Activated T-helper 1 cell treated with anti-CD3 and anti-CD28 coated beads, Interleukin-12 subunit alpha, Interleukin-12 subunit beta, Interleukin-2, Interleukin-4 antibody, amounts not matched to agents 30 ng/mL and 10 ng/mL and 1 ng/mL, durations not matched to agents 14 hours and 24 hours and 36 hours (primary cell): ENCODE measurements at regions not wholly inside any gene's neighbourhood (a gene's known extent, or its start where the extent isn't known, plus 50 kb on each side); places are given as distances from the start of the nearest gene placed in this dataset.
A peak's percentile ranks its signal among the peaks of the same experiment; 100 is the strongest.

ENCODE experiments used
- DNase-seq: peaks from one replicate; pipeline ENCODE4 v3.0.0; 2021; ENCODE audit warnings: low spot score
- H3K27ac Mint-ChIP-seq: one replicate; pipeline ENCODE4 v1.8.0; 2021; ENCODE audit warnings: mild to moderate bottlenecking, mixed read lengths
- H3K27me3 Mint-ChIP-seq: one replicate; pipeline ENCODE4 v1.8.0; 2022; ENCODE audit warnings: mild to moderate bottlenecking, moderate library complexity, mixed read lengths; ENCODE audit not compliant: insufficient read depth
- H3K36me3 Mint-ChIP-seq: one replicate; pipeline ENCODE4 v1.8.0; 2021; ENCODE audit warnings: low read depth, mixed read lengths
- H3K4me1 Mint-ChIP-seq: one replicate; pipeline ENCODE4 v1.8.0; 2021; ENCODE audit warnings: low read depth, mixed read lengths
- H3K4me3 Mint-ChIP-seq: one replicate; pipeline ENCODE4 v1.8.0; 2021; ENCODE audit warnings: mild to moderate bottlenecking, moderate library complexity, mixed read lengths
- H3K9me3 Mint-ChIP-seq: one replicate; pipeline ENCODE4 v1.8.0; 2021; ENCODE audit warnings: mixed read lengths
- intact Hi-C: fragments of 100-400 bp; cut with micrococcal nuclease; formaldehyde crosslinking; loops from one replicate; pipeline ENCODE4 v1.15.1; 2024

- Mint-ChIP-seq H3K36me3 (no peaks in the 10 kb centered on the region), H3K4me3 (no peak overlapping the region), H3K9me3 (no peaks in the 10 kb centered on the region), H3K27me3 (peaks cover 4% of the 10 kb centered on the region), H3K27ac (no peak overlapping the region), H3K4me1 (peaks cover 10% of the 10 kb centered on the region)
- intact Hi-C loops, result no loop called here
- DNase-seq, result no peak
Observed at GRCh38 chr17:62895320-62896301, 70.4 kb upstream of the TANC2 start.

GRCh38 chr17:62892870-62893338, 73.1 kb upstream of the TANC2 start:
- Mint-ChIP-seq H3K4me1 (peaks cover 10% of the 10 kb centered on the region), H3K36me3 (no peaks in the 10 kb centered on the region), H3K4me3 (no peak overlapping the region), H3K27me3 (peaks cover 5% of the 10 kb centered on the region), H3K27ac (peak overlapping the region; percentile 42), H3K9me3 (no peaks in the 10 kb centered on the region)
- intact Hi-C loops, result no loop called here
- peak; percentile 2 for DNase-seq

- Mint-ChIP-seq H3K27ac (no peak overlapping the region), H3K9me3 (no peaks in the 10 kb centered on the region), H3K36me3 (no peaks in the 10 kb centered on the region), H3K27me3 (peaks cover 5% of the 10 kb centered on the region), H3K4me1 (peaks cover 10% of the 10 kb centered on the region), H3K4me3 (no peak overlapping the region)
- DNase-seq, result no peak
- intact Hi-C loops, result no loop called here
Observed at GRCh38 chr17:62892061-62892675, 73.9 kb upstream of the TANC2 start.

- H3K9me3 Mint-ChIP-seq, result no peaks in the 10 kb centered on the region
- no peak overlapping the region for H3K4me3 Mint-ChIP-seq
- intact Hi-C loops, result no loop called here
- no peak for DNase-seq
- H3K27me3 Mint-ChIP-seq, result peaks cover 5% of the 10 kb centered on the region
- H3K27ac Mint-ChIP-seq, result no peak overlapping the region
- peaks cover 10% of the 10 kb centered on the region for H3K4me1 Mint-ChIP-seq
- no peaks in the 10 kb centered on the region for H3K36me3 Mint-ChIP-seq
Observed at GRCh38 chr17:62891659-62892058, 74.4 kb upstream of the TANC2 start.

GRCh38 chr17:62888765-62889164, 77.3 kb upstream of the TANC2 start:
- Mint-ChIP-seq H3K4me1 (peaks cover 10% of the 10 kb centered on the region), H3K27me3 (peaks cover 4% of the 10 kb centered on the region), H3K27ac (no peak overlapping the region), H3K36me3 (no peaks in the 10 kb centered on the region), H3K9me3 (no peaks in the 10 kb centered on the region), H3K4me3 (no peak overlapping the region)
- no peak for DNase-seq
- intact Hi-C loops, result no loop called here

DNA sequence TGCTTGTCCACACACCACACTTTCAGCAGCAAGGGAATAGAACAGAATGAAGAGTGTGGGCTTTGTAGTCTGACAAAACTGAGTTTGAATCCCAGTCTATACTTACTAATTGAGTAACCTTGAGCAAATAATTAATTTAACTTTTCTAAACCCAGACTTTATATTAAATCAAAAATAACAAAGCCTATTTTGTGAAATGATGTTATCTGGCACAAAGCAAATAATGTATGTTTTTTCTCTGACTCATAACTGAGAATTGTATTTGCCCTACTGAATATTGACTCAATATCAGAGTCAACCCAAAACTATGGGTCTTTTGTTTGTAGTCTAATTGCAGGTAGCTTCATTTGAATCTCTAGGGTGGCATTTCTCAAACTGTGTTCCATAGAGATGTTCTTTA, 77.9 kb upstream of the TANC2 start:
- no peaks in the 10 kb centered on the region for H3K36me3 Mint-ChIP-seq

GRCh38 chr17:62887437-62887836, 78.6 kb upstream of the TANC2 start:
- Mint-ChIP-seq H3K27me3 (peaks cover 4% of the 10 kb centered on the region), H3K36me3 (no peaks in the 10 kb centered on the region), H3K9me3 (no peaks in the 10 kb centered on the region), H3K4me1 (peaks cover 2% of the 10 kb centered on the region), H3K27ac (no peak overlapping the region), H3K4me3 (no peak overlapping the region)
- DNase-seq, result no peak
- intact Hi-C loops, result no loop called here

More for the DNA sequence above, 77.9 kb upstream of the TANC2 start:
- Mint-ChIP-seq H3K4me1 (peaks cover 9% of the 10 kb centered on the region), H3K4me3 (no peak overlapping the region), H3K27me3 (peaks cover 5% of the 10 kb centered on the region), H3K27ac (no peak overlapping the region), H3K9me3 (no peaks in the 10 kb centered on the region)
- DNase-seq, result no peak
- intact Hi-C loops, result no loop called here

DNA sequence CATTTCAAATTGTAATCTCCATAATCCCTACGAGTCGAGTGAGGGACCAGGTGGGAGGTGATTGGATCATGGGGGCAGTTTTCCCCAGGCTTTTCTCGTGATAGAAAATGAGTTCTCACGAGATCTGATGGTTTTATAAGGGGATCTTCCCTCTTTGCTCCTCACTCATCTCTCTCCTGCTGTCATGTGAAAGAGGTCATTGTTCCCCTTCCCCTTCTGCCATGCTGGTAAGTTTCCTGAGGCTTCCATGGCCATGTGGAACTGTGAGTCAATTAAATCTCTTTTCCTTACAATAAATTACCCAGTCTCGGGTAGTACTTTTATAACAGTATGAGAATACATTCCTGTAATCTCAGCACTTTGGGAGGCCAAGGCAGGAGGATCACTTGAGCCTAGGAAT, 76.7 kb upstream of the MARCHF10 start:
- Mint-ChIP-seq H3K27me3 (peaks cover 6% of the 10 kb centered on the region), H3K36me3 (no peaks in the 10 kb centered on the region), H3K4me3 (no peak overlapping the region), H3K4me1 (no peaks in the 10 kb centered on the region), H3K27ac (no peak overlapping the region), H3K9me3 (no peaks in the 10 kb centered on the region)
- intact Hi-C loops, result no loop called here
- no peak for DNase-seq

DNA sequence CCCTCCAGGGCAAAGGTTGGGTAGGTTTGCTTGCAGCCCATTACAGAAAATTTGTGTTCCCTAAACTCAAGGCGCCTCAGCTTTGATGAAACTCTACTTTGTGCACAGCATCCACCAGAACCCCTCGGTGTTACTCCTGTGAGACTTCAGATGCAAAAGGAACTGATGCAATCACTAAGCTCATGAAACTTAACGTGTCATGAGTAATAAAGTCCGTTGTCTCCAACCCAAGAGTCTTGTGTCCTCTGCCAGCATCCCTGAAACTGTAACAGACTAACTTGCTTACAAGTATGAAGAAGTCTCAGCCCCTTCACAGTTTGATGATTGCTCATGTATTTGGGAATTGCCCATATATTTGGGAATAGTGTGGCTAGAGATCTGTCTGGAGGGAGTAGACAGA, 74.8 kb upstream of the MARCHF10 start:
- Mint-ChIP-seq H3K27ac (no peak overlapping the region), H3K4me3 (no peak overlapping the region)

DNA sequence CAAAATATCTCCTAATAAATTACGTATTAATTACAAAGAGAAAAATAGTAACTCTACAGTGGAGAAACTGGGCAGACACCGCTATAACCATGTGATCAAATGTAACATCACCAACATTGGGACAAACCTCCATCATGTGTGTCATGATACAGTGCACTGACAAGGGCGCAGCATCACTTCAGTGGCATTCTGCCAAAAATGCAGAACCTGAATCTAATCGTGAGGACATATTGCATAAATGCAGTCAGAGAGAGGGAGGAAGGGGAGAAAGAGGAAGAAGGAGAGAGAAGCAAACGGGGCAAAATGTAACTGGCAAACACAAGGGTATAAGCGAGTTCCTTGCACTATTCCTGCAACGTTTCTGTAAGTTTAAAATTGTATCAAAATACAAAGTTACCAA, 74.2 kb upstream of the MARCHF10 start:
- no peaks in the 10 kb centered on the region for H3K36me3 Mint-ChIP-seq
- no peak overlapping the region for H3K4me3 Mint-ChIP-seq
- H3K27ac Mint-ChIP-seq, result no peak overlapping the region
- no peak for DNase-seq
- H3K4me1 Mint-ChIP-seq, result no peaks in the 10 kb centered on the region
- no peaks in the 10 kb centered on the region for H3K9me3 Mint-ChIP-seq
- H3K27me3 Mint-ChIP-seq, result peaks cover 7% of the 10 kb centered on the region
- intact Hi-C loops, result no loop called here

More for the DNA sequence above, 74.8 kb upstream of the MARCHF10 start:
- DNase-seq, result no peak
- Mint-ChIP-seq H3K4me1 (no peaks in the 10 kb centered on the region), H3K27me3 (peaks cover 7% of the 10 kb centered on the region), H3K9me3 (no peaks in the 10 kb centered on the region), H3K36me3 (no peaks in the 10 kb centered on the region)
- intact Hi-C loops, result no loop called here

DNA sequence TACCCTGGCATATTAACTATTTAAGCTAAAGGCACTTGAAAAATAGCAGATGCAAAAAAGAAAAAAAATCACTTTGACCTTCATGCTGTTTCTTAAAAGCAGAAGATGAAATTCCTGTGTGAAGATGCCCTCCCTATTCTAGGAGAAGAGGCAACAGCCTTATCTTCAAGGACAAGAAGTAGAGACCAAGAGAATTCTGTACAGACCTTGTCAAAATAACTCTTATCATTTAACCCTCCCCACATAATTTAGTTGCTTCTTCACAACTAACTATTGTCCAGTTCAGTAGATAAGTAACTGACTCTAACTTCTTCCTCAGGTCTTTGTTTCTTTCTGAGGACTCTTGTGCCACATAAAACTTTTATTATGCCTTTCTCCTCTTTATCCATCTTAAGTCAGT, 72.0 kb upstream of the MARCHF10 start:
- intact Hi-C loops, result no loop called here
- no peaks in the 10 kb centered on the region for H3K4me1 Mint-ChIP-seq
- H3K36me3 Mint-ChIP-seq, result no peaks in the 10 kb centered on the region
- no peaks in the 10 kb centered on the region for H3K9me3 Mint-ChIP-seq
- DNase-seq, result no peak
- no peak overlapping the region for H3K4me3 Mint-ChIP-seq
- peaks cover 7% of the 10 kb centered on the region for H3K27me3 Mint-ChIP-seq
- no peak overlapping the region for H3K27ac Mint-ChIP-seq

DNA sequence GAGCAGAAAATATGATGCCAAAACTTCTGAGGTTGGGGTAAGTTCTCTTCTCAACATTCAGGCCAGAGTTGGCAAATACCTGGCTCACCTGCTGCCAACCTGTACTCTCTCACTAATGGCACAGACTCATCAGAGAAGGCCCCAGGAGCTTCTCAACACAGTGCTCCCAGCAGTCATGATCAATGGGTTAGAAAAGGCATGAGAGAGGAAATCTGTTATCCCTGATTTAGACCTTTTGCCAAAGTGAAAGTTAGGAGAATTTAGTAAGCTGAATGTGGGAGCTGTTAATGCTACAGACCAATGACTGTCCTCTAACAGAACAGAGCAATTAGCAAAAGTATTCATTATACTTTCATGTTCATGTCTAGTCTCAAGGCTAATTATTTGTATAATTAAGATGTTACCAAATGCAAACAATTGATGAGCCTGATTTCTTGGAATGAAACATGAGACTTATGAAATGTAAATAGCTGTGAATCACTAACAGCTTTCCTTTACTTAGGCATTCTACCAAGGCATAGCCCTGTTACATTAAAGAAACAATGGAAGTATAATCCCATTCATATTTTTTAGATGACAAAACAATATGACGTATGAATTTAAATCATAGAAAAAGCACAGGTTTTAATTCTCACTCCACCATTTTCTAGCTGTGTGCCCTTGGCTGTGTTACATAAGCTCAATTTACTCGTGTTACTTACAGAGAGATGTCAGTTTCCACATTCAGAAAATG, 68.7 kb upstream of the MARCHF10 start:
- DNase-seq, result no peak
- no peaks in the 10 kb centered on the region for H3K9me3 Mint-ChIP-seq
- no peaks in the 10 kb centered on the region for H3K4me1 Mint-ChIP-seq
- H3K4me3 Mint-ChIP-seq, result no peak overlapping the region
- peaks cover 3% of the 10 kb centered on the region for H3K27me3 Mint-ChIP-seq
- intact Hi-C loops, result no loop called here
- H3K36me3 Mint-ChIP-seq, result no peaks in the 10 kb centered on the region
- H3K27ac Mint-ChIP-seq, result no peak overlapping the region

DNA sequence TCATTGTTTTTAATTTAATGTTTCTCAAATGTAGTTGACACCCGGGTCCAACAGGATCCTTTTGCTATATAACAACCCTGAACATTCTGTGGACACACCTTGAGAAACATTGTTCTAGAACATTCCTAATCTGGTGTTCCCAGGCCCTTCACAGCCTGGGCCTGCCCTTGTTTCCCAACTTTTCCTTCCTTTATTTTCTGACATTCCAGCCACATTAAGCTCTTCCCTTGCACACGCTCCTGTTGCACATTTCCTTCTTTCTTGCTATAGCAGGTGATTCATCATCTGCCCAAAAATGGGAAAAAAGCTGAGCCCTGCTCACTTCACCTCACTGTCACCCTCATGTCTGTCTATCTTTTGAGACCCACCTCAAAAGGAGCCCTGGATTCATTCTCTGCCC, 67.9 kb upstream of the MARCHF10 start:
- intact Hi-C loops, result no loop called here
- Mint-ChIP-seq H3K27me3 (peaks cover 3% of the 10 kb centered on the region), H3K27ac (no peak overlapping the region), H3K9me3 (no peaks in the 10 kb centered on the region), H3K4me1 (no peaks in the 10 kb centered on the region), H3K36me3 (no peaks in the 10 kb centered on the region), H3K4me3 (no peak overlapping the region)
- DNase-seq, result no peak
